Small intestine (tissue), 7 donors: ENCODE measurements at regions not wholly inside any gene's neighbourhood (a gene's known extent, or its start where the extent isn't known, plus 50 kb on each side); places are given as distances from the start of the nearest gene placed in this dataset.

ENCODE experiments used
- DNase-seq, 2 donors: peaks; one replicate each; pipeline versions ENCODE4 v3.0.0 to v3.0.0-alpha.2; 2013
- FAIRE-seq: peaks from 2 replicates; lab custom pipeline; 2012; peaks lifted over from hg19 to GRCh38; lab: Jason Lieb, UNC
- H3K27ac ChIP-seq, 3 donors: one replicate each; pipeline ENCODE4 v1.5.1; 2013; ENCODE audit warnings: low read length in 2 of 3, mild to moderate bottlenecking in 2 of 3, control low read depth in 1 of 3, inconsistent platforms in 1 of 3, low read depth in 1 of 3, moderate library complexity in 1 of 3
- H3K27me3 ChIP-seq, 3 donors: one replicate each; pipeline ENCODE4 v1.6.1; 2013; ENCODE audit warnings: low read length in 3 of 3, inconsistent platforms in 1 of 3; ENCODE audit not compliant: control insufficient read depth in 3 of 3, insufficient read depth in 3 of 3
- H3K36me3 ChIP-seq, 3 donors: one replicate each; pipeline ENCODE4 v1.6.1; 2013; ENCODE audit warnings: low read length in 3 of 3, inconsistent platforms in 1 of 3, low read depth in 1 of 3, mild to moderate bottlenecking in 1 of 3, moderate library complexity in 1 of 3; ENCODE audit not compliant: control insufficient read depth in 3 of 3, insufficient read depth in 2 of 3
- H3K4me1 ChIP-seq, 3 donors: one replicate each; pipeline ENCODE4 v1.6.1; 2013; ENCODE audit warnings: low read length in 2 of 3, inconsistent platforms in 1 of 3, low read depth in 1 of 3, mild to moderate bottlenecking in 1 of 3, moderate library complexity in 1 of 3; ENCODE audit not compliant: control insufficient read depth in 3 of 3, insufficient read depth in 2 of 3
- H3K4me3 ChIP-seq, 3 donors: one replicate each; pipeline ENCODE4 v1.5.1; 2013; ENCODE audit warnings: low read length in 3 of 3, control low read depth in 1 of 3, inconsistent platforms in 1 of 3, low read depth in 1 of 3, mild to moderate bottlenecking in 1 of 3, moderate library complexity in 1 of 3
- H3K9me3 ChIP-seq, 2 donors: one replicate each; pipeline ENCODE4 v1.6.1; 2013; ENCODE audit warnings: low read depth in 1 of 2, low read length in 1 of 2; ENCODE audit not compliant: control insufficient read depth in 2 of 2, insufficient read depth in 1 of 2
- WGBS, 3 donors: extraction: QIAGEN DNeasy Blood & Tissue Kit; methylation state at CpG; one replicate each; pipeline ENCODE4 v1.1.7; 2013; 5-methylcytosine and 5-hydroxymethylcytosine counted together
- donor health status: healthy with polysubstance abuse.
- donor health status: control.
- donor health status: control.
- donor health status: Bipolar disorder and iron deficiency.
- donor health status: healthy.

DNA sequence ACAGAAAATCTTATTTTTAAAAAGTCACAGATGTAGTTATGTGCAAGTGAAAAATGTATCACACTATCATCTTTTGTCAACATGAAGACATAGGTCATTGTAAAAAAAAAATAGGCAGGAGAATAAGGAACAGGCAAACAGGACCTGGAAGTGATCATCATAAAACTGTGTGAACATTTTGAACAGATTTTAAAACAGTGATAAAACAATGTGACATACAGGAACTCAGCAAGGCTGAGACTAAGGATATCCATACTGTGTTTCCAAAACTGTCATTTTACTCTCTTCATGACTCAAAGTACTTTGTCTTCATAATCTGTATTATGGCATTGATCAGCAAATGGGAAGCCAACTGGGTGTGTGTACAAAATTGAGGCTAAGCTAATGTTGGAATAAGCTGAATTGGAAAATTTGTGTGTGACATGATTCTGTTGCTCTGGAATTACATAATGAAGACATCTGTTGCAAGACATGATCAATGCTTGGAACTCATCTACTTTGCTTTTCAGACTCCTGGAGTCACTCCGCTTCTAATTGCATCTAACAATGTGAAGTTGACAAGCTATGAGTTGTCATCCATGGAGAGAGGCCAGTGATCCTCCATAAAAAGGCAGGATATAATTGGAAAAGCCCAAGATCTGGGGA, 978.7 kb upstream of the NUDT12 start:
- no peaks in the 10 kb centered on the region for H3K36me3 ChIP-seq
- WGBS, 3 donors = 82 to 91% (median 87%) methylated on average over 1 of the region's 1 CpG
- no peak overlapping the region for H3K27ac ChIP-seq
- H3K4me1 ChIP-seq = no peaks in the 10 kb centered on the region
- DNase-seq (no peak), FAIRE-seq (no peak)
- no peak overlapping the region for H3K4me3 ChIP-seq
- H3K9me3 ChIP-seq = peaks cover 0 to 4% of the 10 kb centered on the region in 2 donors
- H3K27me3 ChIP-seq = no peaks in the 10 kb centered on the region

- no peaks in the 10 kb centered on the region for H3K4me1 ChIP-seq
- H3K27ac ChIP-seq = no peak overlapping the region
- H3K27me3 ChIP-seq = no peaks in the 10 kb centered on the region
- no peak for FAIRE-seq
- H3K9me3 ChIP-seq = peaks cover 0 to 4% of the 10 kb centered on the region in 2 donors
- H3K4me3 ChIP-seq = no peak overlapping the region
- WGBS, 3 donors = 5 to 50% (median 20%) methylated on average over 1 of the region's 1 CpG
- H3K36me3 ChIP-seq = no peaks in the 10 kb centered on the region
- no peak for DNase-seq
Measured at GRCh38 chr5:104540448-104540847, 977.9 kb upstream of the NUDT12 start.

DNA sequence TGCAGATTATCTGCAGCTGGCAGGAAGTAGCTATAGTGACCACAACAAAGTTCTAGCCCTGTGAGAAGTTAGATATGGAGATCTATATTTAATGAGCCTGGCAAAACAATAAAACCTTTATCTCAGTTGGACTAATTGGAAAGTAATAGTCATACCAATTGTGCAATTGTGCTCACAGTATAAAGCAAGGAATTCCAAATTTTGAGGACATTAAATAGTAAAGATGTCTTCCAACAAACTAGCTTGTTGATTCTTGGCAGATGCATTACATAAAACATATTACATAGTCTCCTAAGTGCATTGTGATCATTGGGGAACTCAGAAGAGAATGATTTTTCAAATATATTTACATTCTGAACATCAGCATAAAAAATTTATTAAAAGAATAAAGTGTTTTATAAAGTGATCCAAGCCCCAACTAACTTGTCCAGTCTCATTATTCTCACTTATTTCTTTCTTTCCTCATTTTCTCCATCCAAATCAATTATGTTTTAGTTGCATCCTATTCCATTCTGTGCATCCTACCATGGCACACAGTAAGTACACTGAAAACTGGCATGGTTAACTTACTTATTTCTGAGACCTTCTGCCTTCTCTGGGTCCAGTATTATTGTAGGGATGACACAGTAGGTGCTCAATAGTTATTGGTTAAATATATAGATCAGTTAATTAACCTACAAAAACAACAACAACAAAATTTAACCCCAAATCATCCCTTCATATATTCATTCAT, 977.2 kb upstream of the NUDT12 start:
- no peaks in the 10 kb centered on the region for H3K36me3 ChIP-seq
- H3K27ac ChIP-seq = no peak overlapping the region
- no peaks in the 10 kb centered on the region for H3K27me3 ChIP-seq
- no peak overlapping the region for H3K4me3 ChIP-seq
- FAIRE-seq (no peak), DNase-seq (no peak)
- H3K9me3 ChIP-seq = peaks cover 0 to 4% of the 10 kb centered on the region in 2 donors
- no peaks in the 10 kb centered on the region for H3K4me1 ChIP-seq

DNA sequence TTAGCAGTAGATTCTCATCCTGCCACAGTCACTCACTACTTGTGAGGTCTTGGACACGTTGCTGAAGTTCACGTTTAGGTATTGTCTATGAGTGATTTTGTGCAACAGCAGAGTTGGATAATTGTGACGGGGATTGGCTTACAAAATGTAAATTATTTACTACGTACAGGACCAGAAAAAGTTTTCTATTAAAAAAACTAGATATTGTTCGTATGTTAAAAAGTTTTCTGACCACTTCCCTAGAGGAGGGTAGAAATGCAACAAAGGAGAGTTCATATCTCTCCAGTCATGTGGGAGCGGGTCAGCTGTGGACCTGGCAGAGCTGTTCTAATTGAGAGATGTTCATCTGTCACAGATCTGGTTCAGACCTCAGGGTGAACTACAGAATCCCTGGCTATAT, 976.1 kb upstream of the NUDT12 start:
- FAIRE-seq = no peak
- Histone ChIP-seq H3K9me3 (peaks cover 0 to 4% of the 10 kb centered on the region in 2 donors), H3K4me3 (no peak overlapping the region), H3K27me3 (no peaks in the 10 kb centered on the region), H3K36me3 (no peaks in the 10 kb centered on the region), H3K27ac (no peak overlapping the region), H3K4me1 (no peaks in the 10 kb centered on the region)
- 71 to 76% (median 76%) methylated on average over 6 of the region's 6 CpGs for WGBS, 3 donors
- no peak for DNase-seq

DNA sequence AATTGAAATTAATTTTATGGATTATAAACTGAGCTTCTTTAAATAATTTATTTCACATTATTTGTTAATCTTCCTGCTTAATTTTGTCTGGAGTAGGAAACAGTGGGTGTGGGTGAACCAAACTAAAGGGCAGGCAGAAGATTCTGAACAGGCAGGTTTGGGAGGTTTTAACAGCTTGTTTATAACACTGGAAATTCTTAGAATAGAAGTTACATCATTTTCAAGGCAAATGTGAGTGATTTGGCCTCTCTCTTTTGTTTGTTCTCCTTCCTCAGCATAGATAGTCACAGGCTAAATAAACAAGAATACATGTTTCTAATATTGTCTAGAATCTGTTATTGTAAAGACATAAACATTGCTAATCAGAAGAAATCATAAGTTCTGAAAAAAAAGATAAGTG, 970.9 kb upstream of the NUDT12 start:
- H3K4me1 ChIP-seq = no peaks in the 10 kb centered on the region
- no peak for FAIRE-seq
- no peaks in the 10 kb centered on the region for H3K27me3 ChIP-seq
- H3K27ac ChIP-seq = no peak overlapping the region
- H3K36me3 ChIP-seq = no peaks in the 10 kb centered on the region
- no peak for DNase-seq
- no peak overlapping the region for H3K4me3 ChIP-seq
- H3K9me3 ChIP-seq = no peaks in the 10 kb centered on the region

DNA sequence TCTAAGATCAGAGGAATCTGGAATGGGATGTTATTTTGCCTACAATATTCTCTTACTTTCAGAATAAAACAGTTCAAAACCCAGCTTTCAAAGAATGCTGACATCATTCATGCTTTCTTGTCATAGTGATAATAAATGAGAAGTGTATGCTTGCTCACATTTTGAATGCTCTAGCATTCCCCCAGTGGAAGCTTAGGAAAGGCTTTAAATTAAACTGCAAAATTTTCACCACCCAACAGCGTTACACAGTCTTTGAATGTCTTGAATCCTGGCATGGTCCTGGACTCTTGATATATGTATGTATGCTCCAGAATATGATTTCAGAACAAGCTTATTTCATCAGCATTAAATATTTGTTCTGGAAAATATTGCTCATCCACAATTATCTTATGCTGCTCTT, 964.3 kb upstream of the NUDT12 start:
- WGBS, 3 donors = 72 to 76% (median 75%) methylated on average over 1 of the region's 1 CpG
- FAIRE-seq (no peak), DNase-seq (no peak)

GRCh38 chr5:104513640-104514072, 951.1 kb upstream of the NUDT12 start:
- no peaks in the 10 kb centered on the region for H3K27me3 ChIP-seq
- no peak overlapping the region for H3K27ac ChIP-seq
- H3K36me3 ChIP-seq = no peaks in the 10 kb centered on the region
- H3K9me3 ChIP-seq = peaks cover 0 to 4% of the 10 kb centered on the region in 2 donors
- H3K4me3 ChIP-seq = no peak overlapping the region
- H3K4me1 ChIP-seq = no peaks in the 10 kb centered on the region
- FAIRE-seq = no peak
- peak in 1 of 2 donors; percentile 9 for DNase-seq

More for the DNA sequence above, 964.3 kb upstream of the NUDT12 start:
- no peak overlapping the region for H3K27ac ChIP-seq
- no peaks in the 10 kb centered on the region for H3K27me3 ChIP-seq
- H3K4me1 ChIP-seq = no peaks in the 10 kb centered on the region
- H3K36me3 ChIP-seq = no peaks in the 10 kb centered on the region
- H3K4me3 ChIP-seq = no peak overlapping the region
- H3K9me3 ChIP-seq = no peaks in the 10 kb centered on the region

DNA sequence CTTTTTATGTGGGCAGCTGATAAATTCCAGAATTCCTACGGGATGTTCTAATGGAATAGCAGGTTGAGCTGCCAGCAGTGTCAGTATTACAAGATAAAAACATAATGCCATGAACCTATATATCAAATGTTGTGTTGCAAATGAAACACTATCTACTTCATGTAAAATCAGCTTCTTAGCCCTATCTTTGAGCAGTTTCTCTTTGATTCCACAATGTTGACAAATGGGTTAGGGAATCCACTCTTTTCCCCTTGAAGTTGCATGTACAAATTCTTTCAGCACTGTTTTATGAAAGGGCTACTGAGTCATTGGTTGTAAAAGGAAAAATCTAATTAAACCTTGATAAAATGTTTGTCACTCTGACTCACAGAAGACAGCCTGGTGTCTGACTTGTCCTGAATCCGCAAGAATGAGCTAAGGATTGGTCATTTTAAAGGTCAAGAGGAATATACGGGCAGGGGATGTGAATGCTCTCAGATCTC, 950.6 kb upstream of the NUDT12 start:
- no peaks in the 10 kb centered on the region for H3K27me3 ChIP-seq
- H3K4me3 ChIP-seq = no peak overlapping the region
- FAIRE-seq = no peak
- 20 to 57% (median 35%) methylated on average over 3 of the region's 3 CpGs for WGBS, 3 donors
- DNase-seq = peak in 1 of 2 donors; percentile 4
- no peak overlapping the region for H3K27ac ChIP-seq
- peaks cover 0 to 4% of the 10 kb centered on the region in 2 donors for H3K9me3 ChIP-seq
- H3K36me3 ChIP-seq = no peaks in the 10 kb centered on the region
- H3K4me1 ChIP-seq = no peaks in the 10 kb centered on the region
